Daoy (cell line): ENCODE measurements at regions not wholly inside any gene's neighbourhood (a gene's known extent, or its start where the extent isn't known, plus 50 kb on each side); places are given as distances from the start of the nearest gene placed in this dataset.
A peak's percentile ranks its signal among the peaks of the same experiment; 100 is the strongest.

Source experiments
- DNase-seq: peaks from one replicate; pipeline ENCODE4 v3.0.0-alpha.2; 2015; ENCODE audit warnings: low read depth

- no peak for DNase-seq
Observed at GRCh38 chr5:143498821-143499220, 95.3 kb upstream of the NR3C1 start.

GRCh38 chr5:143497749-143498148 is 94.3 kb upstream of the NR3C1 start:
- no peak for DNase-seq

- no peak for DNase-seq
Observed at GRCh38 chr5:143496943-143497342, 93.5 kb upstream of the NR3C1 start.

GRCh38 chr5:143495821-143496275 is 92.4 kb upstream of the NR3C1 start:
- peak; percentile 20 for DNase-seq

GRCh38 chr5:143495110-143495509 is 91.6 kb upstream of the NR3C1 start:
- DNase-seq, result no peak

- DNase-seq, result no peak
Observed at GRCh38 chr5:143494595-143494994, 91.1 kb upstream of the NR3C1 start.

DNA sequence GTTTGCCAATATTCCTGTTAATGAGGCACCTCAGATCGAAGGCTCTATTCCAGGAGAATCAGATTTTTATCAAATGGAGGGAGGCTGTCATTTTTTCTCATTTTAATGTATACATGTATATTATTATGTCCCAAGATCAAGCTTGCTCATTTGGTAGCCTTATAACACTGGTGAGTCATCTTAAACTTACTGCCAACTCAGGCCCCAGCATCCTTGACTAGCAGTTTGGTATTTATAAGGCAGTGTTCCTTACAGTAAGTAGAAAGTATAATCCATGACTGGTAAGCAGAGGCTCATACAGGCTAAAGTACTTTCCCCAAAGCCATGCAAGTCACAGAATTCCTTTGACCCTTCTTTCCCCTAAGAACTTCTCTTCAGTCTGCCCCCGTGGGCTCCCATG is 90.7 kb upstream of the NR3C1 start:
- DNase-seq, result peak; percentile 54

GRCh38 chr5:143492783-143493182 is 89.3 kb upstream of the NR3C1 start:
- no peak for DNase-seq

GRCh38 chr5:143491646-143492045 is 88.2 kb upstream of the NR3C1 start:
- DNase-seq, result no peak

DNA sequence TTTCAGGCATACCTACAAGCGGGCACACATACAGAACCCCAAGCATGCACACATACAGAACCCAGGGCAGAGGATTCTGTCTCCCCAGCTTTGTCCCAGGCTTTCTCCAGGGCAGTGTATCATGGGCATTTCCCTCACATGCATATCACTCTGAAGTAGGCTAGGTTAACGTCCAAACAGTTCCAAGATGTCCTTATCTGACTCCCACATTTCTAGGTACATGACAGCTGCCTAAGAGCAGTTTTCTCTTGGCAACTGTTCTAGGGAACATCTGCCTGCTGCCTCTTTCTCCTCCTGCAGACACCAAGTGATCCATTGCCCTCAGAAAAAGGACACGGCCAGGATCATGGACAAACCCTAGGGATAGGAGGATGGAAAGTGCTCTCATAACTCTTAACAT is 84.9 kb upstream of the NR3C1 start:
- no peak for DNase-seq

GRCh38 chr5:143484601-143485000 is 81.1 kb upstream of the NR3C1 start:
- DNase-seq, result no peak

- DNase-seq, result no peak
Observed at GRCh38 chr5:143481697-143482531, 78.4 kb upstream of the NR3C1 start.

DNA sequence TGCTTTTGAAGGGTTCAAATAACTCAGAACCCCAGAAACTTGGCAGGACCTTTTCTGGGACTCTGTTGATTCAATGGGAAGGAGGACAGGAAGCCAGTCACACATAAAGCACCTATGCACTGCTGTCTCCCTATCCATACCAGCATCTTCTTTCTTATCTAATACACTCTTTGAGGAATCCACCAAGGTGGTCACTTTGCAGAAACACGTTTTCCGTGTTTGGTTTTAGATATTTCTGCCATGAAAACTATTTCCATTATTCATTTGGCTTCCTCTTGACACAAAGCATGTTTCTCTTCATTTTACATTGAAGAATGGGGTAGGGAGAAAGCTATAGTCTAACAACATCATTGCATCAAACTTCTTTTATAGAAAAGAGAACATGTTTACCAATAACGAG is 76.5 kb upstream of the NR3C1 start:
- no peak for DNase-seq

DNA sequence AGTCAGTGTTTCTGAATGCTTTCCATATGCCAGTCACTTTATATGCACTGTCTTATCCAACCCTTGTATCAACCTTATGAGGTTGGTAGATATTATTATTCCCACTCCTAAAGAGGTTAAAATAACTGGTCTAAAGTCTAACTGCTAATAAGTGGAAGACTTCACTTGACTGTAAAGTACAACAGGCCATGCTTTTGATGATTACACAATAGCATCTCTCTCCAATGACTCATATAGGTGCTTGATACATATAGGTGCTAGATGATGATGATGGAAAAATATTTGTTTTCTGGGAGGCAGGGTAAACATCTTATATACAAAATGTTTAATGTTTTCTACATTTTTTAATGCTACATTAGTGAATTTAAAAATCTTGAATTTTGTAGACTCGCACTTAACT is 75.9 kb upstream of the NR3C1 start:
- DNase-seq, result no peak

GRCh38 chr5:143476601-143477211 is 73.2 kb upstream of the NR3C1 start:
- no peak for DNase-seq

DNA sequence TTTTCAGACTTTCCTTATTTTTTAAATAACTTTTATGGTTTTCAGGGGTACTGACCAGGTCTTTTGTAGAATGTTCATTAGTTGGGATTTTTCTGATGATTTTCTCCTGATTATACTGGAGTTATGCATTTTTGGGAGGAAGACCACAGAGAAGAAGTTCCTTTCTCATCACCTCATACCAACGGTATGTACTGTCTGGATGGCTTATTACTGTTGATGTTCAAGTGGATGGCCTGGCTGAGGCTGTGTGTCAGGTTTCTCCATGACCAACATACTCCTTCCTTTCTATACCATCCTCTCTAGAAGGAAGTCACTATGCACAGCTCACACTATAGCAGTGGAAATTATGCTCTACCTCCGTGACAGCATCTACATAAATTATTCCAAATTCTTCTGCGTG is 71.1 kb upstream of the NR3C1 start:
- no peak for DNase-seq

DNA sequence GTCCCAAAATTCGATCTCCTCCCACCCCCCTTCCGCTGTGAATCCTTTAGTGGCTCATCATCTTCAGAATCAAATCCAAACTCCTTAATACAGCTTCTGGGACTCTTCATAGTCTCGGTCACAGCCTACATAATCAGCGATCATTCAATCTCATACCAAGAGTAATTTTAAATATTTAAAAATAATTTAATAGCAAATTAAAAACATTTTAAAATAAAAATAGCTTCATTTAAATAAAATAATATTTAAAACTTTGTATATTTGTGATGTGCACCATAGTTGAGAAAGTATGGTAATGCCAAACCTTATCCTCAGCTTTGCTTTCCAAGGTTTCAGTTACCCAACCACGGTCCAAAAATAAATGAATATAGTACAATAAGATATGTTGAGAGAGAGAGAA is 70.0 kb upstream of the NR3C1 start:
- no peak for DNase-seq

GRCh38 chr5:143472576-143472975 is 69.1 kb upstream of the NR3C1 start:
- DNase-seq, result no peak

DNA sequence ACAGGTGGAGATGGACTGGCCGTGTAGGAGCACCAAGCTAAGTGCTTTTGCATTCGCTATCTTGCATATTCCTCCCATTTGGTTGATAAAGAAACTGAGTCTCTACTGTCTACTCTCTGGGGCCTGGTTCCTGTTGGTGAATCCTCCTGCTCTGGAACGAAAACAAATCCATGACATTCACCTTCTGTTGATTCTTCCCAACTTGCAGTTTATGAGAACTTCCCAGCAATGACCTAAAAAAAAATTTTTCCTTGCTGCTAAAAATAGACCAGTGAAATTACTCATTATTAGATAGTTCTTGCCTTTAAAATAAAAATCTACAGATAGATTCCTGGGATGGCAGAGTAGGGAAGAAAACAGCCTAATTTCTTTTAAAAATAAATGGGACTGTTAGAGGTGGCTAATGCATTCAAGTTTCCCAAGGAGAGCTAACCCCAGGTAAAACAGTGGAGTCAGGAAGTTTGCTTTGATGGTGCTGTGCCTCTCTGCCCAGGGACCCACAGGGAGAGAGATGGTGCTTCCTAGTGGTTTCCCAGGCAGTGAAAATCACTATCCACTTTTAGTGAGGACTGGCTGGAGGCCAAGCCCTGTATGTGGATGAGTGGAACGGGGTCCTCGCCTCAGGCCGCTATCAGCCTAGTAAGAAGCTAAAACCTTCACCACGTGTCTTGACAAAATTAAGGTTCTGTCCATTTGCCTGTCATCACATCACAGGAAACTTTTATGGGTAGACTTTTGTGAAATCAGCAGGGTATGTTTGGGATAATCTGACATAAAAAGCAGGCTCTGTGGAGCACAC is 68.4 kb upstream of the NR3C1 start:
- no peak for DNase-seq

DNA sequence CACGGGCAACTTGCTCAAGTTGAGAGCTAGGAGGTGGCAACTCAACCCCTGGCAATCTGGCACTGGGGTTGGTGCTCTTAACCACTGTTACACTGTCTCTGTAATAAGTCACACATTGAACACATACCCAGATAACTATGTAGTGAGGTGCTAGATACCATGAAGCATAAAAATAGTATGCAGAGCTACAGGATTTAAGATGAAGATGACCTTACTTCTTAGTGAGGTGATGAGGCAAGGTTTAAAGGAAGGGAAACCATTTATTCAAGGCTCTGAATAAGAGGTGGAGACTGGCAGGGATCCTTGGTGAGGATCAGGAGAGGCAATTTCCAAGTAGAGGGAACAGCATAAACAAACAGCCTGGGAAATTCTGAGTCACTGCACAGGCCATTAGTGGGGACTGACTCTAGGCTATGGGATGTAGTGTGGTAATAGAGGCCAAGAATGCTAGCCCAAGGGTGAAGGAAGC is 67.6 kb upstream of the NR3C1 start:
- peak; percentile 60 for DNase-seq

DNA sequence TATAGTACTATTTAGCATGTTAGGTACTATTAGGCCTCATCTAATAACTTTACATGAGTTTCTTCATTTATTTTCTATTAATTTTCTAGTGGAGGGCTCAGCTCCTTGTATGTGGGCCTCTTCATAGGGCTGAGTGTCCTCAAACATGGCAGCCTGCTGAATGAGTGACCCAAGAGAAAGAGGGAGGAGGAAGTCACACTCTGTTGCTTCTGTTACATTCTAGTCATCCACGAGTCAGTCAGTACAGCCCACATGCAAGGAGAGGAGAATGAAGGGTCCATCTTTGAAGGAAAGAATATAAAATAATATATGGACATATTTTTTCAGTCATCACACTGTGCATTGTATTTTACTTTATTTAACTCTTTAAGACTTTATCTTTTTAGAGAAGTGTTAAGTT is 66.6 kb upstream of the NR3C1 start:
- DNase-seq, result no peak

DNA sequence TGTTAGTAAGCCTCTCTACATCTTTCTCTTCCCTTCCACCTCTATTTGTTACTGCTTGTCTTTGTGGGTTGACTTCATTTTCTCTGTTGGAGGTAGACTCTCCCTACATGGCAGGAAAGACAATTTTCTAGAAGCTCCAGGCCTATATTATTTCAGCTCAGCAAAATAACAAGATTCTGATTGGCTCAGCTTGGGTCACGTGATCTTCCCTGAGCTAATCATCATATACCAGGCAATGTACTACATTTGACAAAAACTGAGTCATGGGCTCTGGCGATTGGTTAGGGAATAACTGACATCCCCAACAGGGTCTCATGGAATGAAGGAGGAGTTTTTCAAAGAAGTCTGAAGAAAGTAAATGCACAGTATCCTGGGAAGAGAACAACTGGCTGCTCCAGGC is 65.6 kb upstream of the NR3C1 start:
- no peak for DNase-seq

- no peak for DNase-seq
Observed at GRCh38 chr5:143466632-143467031, 63.1 kb upstream of the NR3C1 start.
